OCI-LY7 (cell line): ENCODE measurements at regions not wholly inside any gene's neighbourhood (a gene's known extent, or its start where the extent isn't known, plus 50 kb on each side); places are given as distances from the start of the nearest gene placed in this dataset.

Source experiments
- BruUV-seq: library from RNA; stranded (reverse); fragments of 400-500 nt; replicated peaks from 2 replicates; lab custom pipeline; 2021; lab: Mats Ljungman, UMichigan
- CTCF ChIA-PET: fragments of 300-600 bp; sonication (Branson Sonifier 250); formaldehyde crosslinking; loops from one replicate; lab custom pipeline; 2022; ENCODE audit warnings: antibody characterized with exemption; ENCODE audit not compliant: unreplicated experiment; lab: Charles Lee
- POLR2A ChIA-PET: fragments of 300-600 bp; sonication (Branson Sonifier 250); formaldehyde crosslinking; loops from one replicate; lab custom pipeline; 2022; ENCODE audit warnings: antibody characterized with exemption; lab: Charles Lee
- DNase-seq: peaks from one replicate; pipeline ENCODE4 v3.0.0-alpha.2; 2015; ENCODE audit warnings: low spot score
- H2AFZ ChIP-seq: fragments of 200-600 bp; sonication (generic), shearing (Covaris generic); 2 replicates; pipeline ENCODE4 v1.6.1; 2014; ENCODE audit warnings: mild to moderate bottlenecking, antibody characterized with exemption, low read length, moderate library complexity
- H3K27ac ChIP-seq: fragments of 200-600 bp; sonication (generic); 2 replicates; pipeline ENCODE4 v1.5.1; 2014; ENCODE audit warnings: mixed run types, low read depth, mild to moderate bottlenecking, moderate library complexity, low read length, inconsistent platforms; ENCODE audit not compliant: poor library complexity, severe bottlenecking
- H3K36me3 ChIP-seq: fragments of 200-600 bp; sonication (generic); 2 replicates; pipeline ENCODE4 v1.6.1; 2014; ENCODE audit warnings: mild to moderate bottlenecking, antibody characterized with exemption, low read length, moderate library complexity, mixed read lengths; ENCODE audit not compliant: insufficient read depth
- H3K4me1 ChIP-seq: fragments of 200-600 bp; sonication (generic); 2 replicates; pipeline ENCODE4 v1.5.1; 2014; ENCODE audit warnings: mild to moderate bottlenecking, low read length; ENCODE audit not compliant: insufficient read depth, poor library complexity, severe bottlenecking
- H3K4me2 ChIP-seq: fragments of 200-600 bp; sonication (generic); 2 replicates; pipeline ENCODE4 v1.6.1; 2014; ENCODE audit warnings: mild to moderate bottlenecking, low read length
- H3K4me3 ChIP-seq: fragments of 200-600 bp; sonication (generic); 2 replicates; pipeline ENCODE4 v1.5.1; 2014; ENCODE audit warnings: mild to moderate bottlenecking, low read depth, low read length; ENCODE audit not compliant: poor library complexity, severe bottlenecking
- H3K79me2 ChIP-seq: fragments of 200-600 bp; sonication (generic); 2 replicates; pipeline ENCODE4 v1.6.1; 2016; ENCODE audit warnings: low read depth, mild to moderate bottlenecking, low read length, moderate library complexity, mixed read lengths; ENCODE audit not compliant: insufficient read depth
- H3K9me2 ChIP-seq: fragments of 200-600 bp; sonication (generic); 2 replicates; pipeline ENCODE4 v1.6.1; 2016; ENCODE audit warnings: mild to moderate bottlenecking, low read length, mixed read lengths; ENCODE audit not compliant: insufficient read depth
- H3K9me3 ChIP-seq: fragments of 200-600 bp; sonication (generic); 2 replicates; pipeline ENCODE4 v1.6.1; 2014; ENCODE audit warnings: mild to moderate bottlenecking, mixed run types, low read length, mixed read lengths
- H4K20me1 ChIP-seq: fragments of 200-600 bp; sonication (generic); 2 replicates; pipeline ENCODE4 v1.6.1; 2014; ENCODE audit warnings: mild to moderate bottlenecking, antibody characterized with exemption, low read length, moderate library complexity, mixed read lengths; ENCODE audit not compliant: insufficient read depth
- EZH2phosphoT487 ChIP-seq: fragments of 200-600 bp; sonication (generic); IDR thresholded peaks from 2 replicates; pipeline ENCODE4 v1.6.1; 2018; ENCODE audit warnings: low read depth, borderline replicate concordance, mild to moderate bottlenecking, mixed run types, antibody characterized with exemption, low read length, moderate library complexity, mixed read lengths
- intact Hi-C: fragments of 100-400 bp; cut with micrococcal nuclease; formaldehyde crosslinking; loops from one replicate; pipeline ENCODE4 v1.10.0; 2022; ENCODE audit not compliant: unreplicated experiment
- TF ChIP-seq, protein P1 (sequence below): fragments of 200-600 bp; sonication (generic); conservative IDR thresholded peaks from 2 replicates; pipeline ENCODE4 v1.5.1; 2014; ENCODE audit warnings: mild to moderate bottlenecking, antibody characterized with exemption, low read length, moderate library complexity, mixed read lengths

DNA sequence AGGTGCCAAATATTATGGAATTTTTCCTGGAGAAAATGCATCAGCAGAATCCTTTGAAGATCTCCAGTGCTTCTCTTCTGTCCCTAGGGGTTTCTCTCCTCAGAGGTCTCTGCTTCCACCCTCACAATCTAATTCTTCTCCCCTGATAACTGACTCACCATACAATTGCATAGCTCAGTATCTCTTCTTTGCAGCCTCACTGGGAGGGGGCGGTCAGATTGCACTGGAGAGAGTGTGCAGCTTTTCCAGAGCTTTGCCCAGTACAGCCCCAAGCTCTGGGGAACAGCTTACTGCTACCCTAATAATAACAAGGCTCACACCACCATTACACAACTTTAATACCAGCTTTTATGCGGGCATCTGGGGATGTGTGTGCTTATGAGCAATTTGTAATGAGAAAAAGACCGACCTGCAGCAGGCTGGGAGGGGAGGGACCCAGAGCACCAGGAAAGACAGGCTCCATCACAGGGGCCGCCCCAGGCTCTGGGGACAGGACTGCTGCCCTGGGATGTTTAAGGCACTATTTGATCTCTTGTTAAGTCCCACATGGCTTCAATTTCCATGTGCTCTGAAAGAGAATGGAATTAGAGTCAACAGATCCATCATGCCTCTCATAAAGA, 276.6 kb upstream of the SIX2 start:
- H2AFZ ChIP-seq, result no peak overlapping the region
- CTCF ChIA-PET, result interaction anchor here (0.6 kb wide), 1 partner anchor 28 kb away, joined by 3 read pairs; no protein-coding TSS in a partner anchor
- no peak for DNase-seq
- H3K9me2 ChIP-seq, result no peaks in the 10 kb centered on the region
- no peak overlapping the region for H3K27ac ChIP-seq
- no peaks in the 10 kb centered on the region; the same call in 1 of the 2 replicates for H3K36me3 ChIP-seq
- no TSS peak for BruUV-seq
- H3K4me2 ChIP-seq, result no peak overlapping the region
- POLR2A ChIA-PET, result interaction anchor here (2.0 kb wide), 1 partner anchor 13 kb away, joined by 5 read pairs; no protein-coding TSS in a partner anchor
- no peaks in the 10 kb centered on the region for H3K79me2 ChIP-seq
- TF ChIP-seq, protein P1, sequence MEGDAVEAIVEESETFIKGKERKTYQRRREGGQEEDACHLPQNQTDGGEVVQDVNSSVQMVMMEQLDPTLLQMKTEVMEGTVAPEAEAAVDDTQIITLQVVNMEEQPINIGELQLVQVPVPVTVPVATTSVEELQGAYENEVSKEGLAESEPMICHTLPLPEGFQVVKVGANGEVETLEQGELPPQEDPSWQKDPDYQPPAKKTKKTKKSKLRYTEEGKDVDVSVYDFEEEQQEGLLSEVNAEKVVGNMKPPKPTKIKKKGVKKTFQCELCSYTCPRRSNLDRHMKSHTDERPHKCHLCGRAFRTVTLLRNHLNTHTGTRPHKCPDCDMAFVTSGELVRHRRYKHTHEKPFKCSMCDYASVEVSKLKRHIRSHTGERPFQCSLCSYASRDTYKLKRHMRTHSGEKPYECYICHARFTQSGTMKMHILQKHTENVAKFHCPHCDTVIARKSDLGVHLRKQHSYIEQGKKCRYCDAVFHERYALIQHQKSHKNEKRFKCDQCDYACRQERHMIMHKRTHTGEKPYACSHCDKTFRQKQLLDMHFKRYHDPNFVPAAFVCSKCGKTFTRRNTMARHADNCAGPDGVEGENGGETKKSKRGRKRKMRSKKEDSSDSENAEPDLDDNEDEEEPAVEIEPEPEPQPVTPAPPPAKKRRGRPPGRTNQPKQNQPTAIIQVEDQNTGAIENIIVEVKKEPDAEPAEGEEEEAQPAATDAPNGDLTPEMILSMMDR, result no peak
- TF ChIP-seq EZH2phosphoT487, result no peak
- H3K4me3 ChIP-seq, result no peak overlapping the region
- no peaks in the 10 kb centered on the region for H4K20me1 ChIP-seq
- peaks cover 9% of the 10 kb centered on the region; the same call in 1 of the 2 replicates for H3K9me3 ChIP-seq
- H3K4me1 ChIP-seq, result peaks cover 8% of the 10 kb centered on the region
- intact Hi-C loops, result no loop called here

DNA sequence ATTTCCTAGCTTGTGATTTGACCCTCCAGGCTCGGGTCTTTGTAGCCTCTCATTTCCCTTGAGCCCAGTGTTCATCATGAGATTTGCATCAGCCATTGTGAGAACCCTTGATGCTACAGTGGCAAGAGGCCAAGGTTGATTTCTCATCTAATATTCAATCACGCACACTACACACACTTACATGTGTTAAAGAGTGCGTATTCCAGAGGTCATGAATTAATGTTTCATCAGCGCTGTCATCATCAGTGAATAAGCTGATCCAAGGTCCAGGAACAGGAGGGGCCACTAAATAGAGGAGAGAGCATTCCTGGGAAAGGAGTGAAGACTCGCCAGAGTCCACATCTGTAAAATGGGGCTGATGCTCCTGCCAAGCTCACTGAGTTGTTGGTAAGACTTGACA, 276.1 kb upstream of the SIX2 start:
- no TSS peak for BruUV-seq
- Histone ChIP-seq H3K36me3 (no peaks in the 10 kb centered on the region; the same call in 1 of the 2 replicates), H3K79me2 (no peaks in the 10 kb centered on the region), H3K4me3 (no peak overlapping the region), H3K9me3 (peaks cover 9% of the 10 kb centered on the region; the same call in 1 of the 2 replicates), H2AFZ (no peak overlapping the region), H4K20me1 (no peaks in the 10 kb centered on the region), H3K4me2 (no peak overlapping the region), H3K27ac (no peak overlapping the region), H3K9me2 (no peaks in the 10 kb centered on the region), H3K4me1 (peaks cover 8% of the 10 kb centered on the region)
- no peak for DNase-seq
- ChIA-PET POLR2A (no interaction called here), CTCF (interaction anchor here (0.6 kb wide), 1 partner anchor 28 kb away, joined by 3 read pairs; no protein-coding TSS in a partner anchor)
- intact Hi-C loops, result no loop called here
- TF ChIP-seq EZH2phosphoT487, result no peak
- TF ChIP-seq, protein P1, result no peak

DNA sequence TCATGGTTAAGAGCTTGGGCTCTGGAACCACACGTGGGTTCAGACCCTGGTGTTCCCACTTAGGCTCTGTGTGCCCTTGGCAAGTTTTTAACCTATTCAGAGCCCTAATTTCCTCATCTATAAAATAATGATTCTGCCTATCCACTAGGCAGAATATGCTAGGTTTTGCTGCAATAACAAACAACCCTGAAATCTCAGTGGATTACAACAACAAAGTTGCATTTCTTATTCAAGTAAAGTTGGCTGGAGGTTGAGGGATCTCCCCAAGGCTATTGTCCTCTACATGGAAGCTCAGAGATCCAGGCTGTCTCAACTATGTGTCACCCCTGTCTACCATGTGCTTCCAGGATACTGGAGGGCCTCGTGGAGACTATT, 275.4 kb upstream of the SIX2 start:
- intact Hi-C loops, result no loop called here
- H3K4me2 ChIP-seq, result no peak overlapping the region
- H4K20me1 ChIP-seq, result no peaks in the 10 kb centered on the region
- BruUV-seq, result no TSS peak
- H3K36me3 ChIP-seq, result no peaks in the 10 kb centered on the region; the same call in 1 of the 2 replicates
- POLR2A ChIA-PET, result no interaction called here
- no peaks in the 10 kb centered on the region for H3K9me2 ChIP-seq
- H3K4me1 ChIP-seq, result peaks cover 8% of the 10 kb centered on the region
- no peak overlapping the region for H3K27ac ChIP-seq
- H3K4me3 ChIP-seq, result no peak overlapping the region
- CTCF ChIA-PET, result no interaction called here
- no peak for DNase-seq
- peaks cover 9% of the 10 kb centered on the region; the same call in 1 of the 2 replicates for H3K9me3 ChIP-seq
- no peaks in the 10 kb centered on the region for H3K79me2 ChIP-seq
- no peak for TF ChIP-seq EZH2phosphoT487
- TF ChIP-seq, protein P1, result no peak
- H2AFZ ChIP-seq, result no peak overlapping the region
